ENCODE measurements at regions not wholly inside any gene's neighbourhood (a gene's known extent, or its start where the extent isn't known, plus 50 kb on each side); places are given as distances from the start of the nearest gene placed in this dataset.
"Not testable (repeated sequence)": the region's sequence is repeated elsewhere in the genome, so short reads cannot be mapped to it uniquely, and the experiment has no call there.

- Histone ChIP-seq H3K27me3 (replicated peaks in 1 of 7) (no peaks in the 10 kb centered on the region), H3K36me3 (no peaks in the 10 kb centered on the region), H3K4me3 (no peak overlapping the region), H3K9me3 (peaks cover 0 to 10% (median 0%) of the 10 kb centered on the region in 8 donors), H3K27ac (no peak overlapping the region), H3K4me1 (no peaks in the 10 kb centered on the region)
- WGBS, 5 donors: 44 to 67% (median 60%) methylated on average over 1 of the region's 1 CpG
- TF ChIP-seq POLR2AphosphoS5 (IDR thresholded peaks at IDR 0.05): no peak
- TF ChIP-seq POLR2A (IDR thresholded peaks at IDR 0.05): no peak
- no peak for TF ChIP-seq CTCF (IDR thresholded peaks at IDR 0.05 in 8 of 11, conservative IDR thresholded peaks at IDR 0.05 in 3 of 11)
- intact Hi-C loops (cut with DNase I; ENCODE audit: low total_unique reads): no loop called here
- no peak for DNase-seq
Observed at GRCh38 chr1:103283371-103283770, 175.0 kb upstream of the COL11A1 start.

- Histone ChIP-seq H3K4me1 (no peaks in the 10 kb centered on the region), H3K27me3 (replicated peaks in 1 of 7) (no peaks in the 10 kb centered on the region), H3K9me3 (peaks cover 0 to 7% (median 0%) of the 10 kb centered on the region in 8 donors), H3K4me3 (no peak overlapping the region), H3K27ac (no peak overlapping the region), H3K36me3 (no peaks in the 10 kb centered on the region)
- intact Hi-C loops (cut with DNase I; ENCODE audit: low total_unique reads): no loop called here
- DNase-seq: no peak
- TF ChIP-seq POLR2A (IDR thresholded peaks at IDR 0.05): no peak
- no peak for TF ChIP-seq CTCF (IDR thresholded peaks at IDR 0.05 in 8 of 11, conservative IDR thresholded peaks at IDR 0.05 in 3 of 11)
- no peak for TF ChIP-seq POLR2AphosphoS5 (IDR thresholded peaks at IDR 0.05)
- WGBS, 5 donors: 48 to 79% (median 58%) methylated on average over 1 of the region's 1 CpG
Observed at GRCh38 chr1:103275725-103276124, 167.4 kb upstream of the COL11A1 start.

- no peaks in the 10 kb centered on the region for H3K36me3 ChIP-seq
- H3K9me3 ChIP-seq: peaks cover 0 to 3% (median 0%) of the 10 kb centered on the region in 8 donors
- intact Hi-C loops (cut with DNase I; ENCODE audit: low total_unique reads): no loop called here
- H3K4me3 ChIP-seq: no peak overlapping the region
- TF ChIP-seq CTCF (IDR thresholded peaks at IDR 0.05 in 8 of 11, conservative IDR thresholded peaks at IDR 0.05 in 3 of 11) (no peak), POLR2AphosphoS5 (IDR thresholded peaks at IDR 0.05) (no peak), POLR2A (IDR thresholded peaks at IDR 0.05) (no peak)
- DNase-seq: no peak
- no peaks in the 10 kb centered on the region for H3K27me3 ChIP-seq (replicated peaks in 1 of 7)
- H3K27ac ChIP-seq: no peak overlapping the region
- H3K4me1 ChIP-seq: no peaks in the 10 kb centered on the region
Observed at GRCh38 chr1:103274886-103275285, 166.6 kb upstream of the COL11A1 start.

GRCh38 chr1:103273106-103273505, 164.8 kb upstream of the COL11A1 start:
- DNase-seq: no peak
- Histone ChIP-seq H3K27ac (no peak overlapping the region), H3K4me3 (no peak overlapping the region), H3K4me1 (no peaks in the 10 kb centered on the region), H3K36me3 (no peaks in the 10 kb centered on the region), H3K27me3 (replicated peaks in 1 of 7) (no peaks in the 10 kb centered on the region), H3K9me3 (peaks cover 0 to 3% (median 0%) of the 10 kb centered on the region in 8 donors)
- TF ChIP-seq CTCF (IDR thresholded peaks at IDR 0.05 in 8 of 11, conservative IDR thresholded peaks at IDR 0.05 in 3 of 11): no peak
- no peak for TF ChIP-seq POLR2AphosphoS5 (IDR thresholded peaks at IDR 0.05)
- no peak for TF ChIP-seq POLR2A (IDR thresholded peaks at IDR 0.05)
- WGBS, 5 donors: 64 to 82% (median 69%) methylated on average over 3 of the region's 3 CpGs
- intact Hi-C loops (cut with DNase I; ENCODE audit: low total_unique reads): no loop called here

- DNase-seq; H3K27ac ChIP-seq; H3K27me3 ChIP-seq (replicated peaks in 1 of 7); H3K36me3 ChIP-seq; H3K9me3 ChIP-seq; H3K4me1 ChIP-seq; H3K4me3 ChIP-seq; intact Hi-C loops (cut with DNase I; ENCODE audit: low total_unique reads): not testable (repeated sequence)
- WGBS, 5 donors: 81 to 100% (median 94%) methylated on average over 1 of the region's 1 CpG
Observed at GRCh38 chr1:103271471-103271870, 163.1 kb upstream of the COL11A1 start.
